SK-N-SH treated with all-trans-retinoic acid at 6 μM for 48 hours (cell line): ENCODE measurements at regions not wholly inside any gene's neighbourhood (a gene's known extent, or its start where the extent isn't known, plus 50 kb on each side); places are given as distances from the start of the nearest gene placed in this dataset.

Experiments
- ATAC-seq: fragments of 200-7000 bp; cut with Tn5 transposase; 3 replicates; pipeline ENCODE4 v1.9.1; 2020; ENCODE audit warnings: mild to moderate bottlenecking, moderate library complexity
- BACH2 ChIP-seq: fragments of 250-450 bp; sonication (Bioruptor Pico); IDR thresholded peaks from 2 replicates; pipeline ENCODE4 v1.9.0; 2021; ENCODE audit warnings: mild to moderate bottlenecking, borderline replicate concordance
- ISL1 ChIP-seq: fragments of 250-450 bp; sonication (Bioruptor Pico); IDR thresholded peaks from 2 replicates; pipeline ENCODE4 v2.1.2; 2022; ENCODE audit warnings: mild to moderate bottlenecking, moderate library complexity
- OSR1 ChIP-seq: fragments of 250-450 bp; sonication (Bioruptor Pico); IDR thresholded peaks from 2 replicates; pipeline ENCODE4 v1.8.0; 2022; ENCODE audit warnings: moderate library complexity, mild to moderate bottlenecking, inconsistent platforms
- PATZ1 ChIP-seq: fragments of 250-450 bp; sonication (Bioruptor Pico); IDR thresholded peaks from 2 replicates; pipeline ENCODE4 v1.8.0; 2020; ENCODE audit warnings: mild to moderate bottlenecking, moderate library complexity, borderline replicate concordance
- POU6F1 ChIP-seq: fragments of 250-450 bp; sonication (Bioruptor Pico); IDR thresholded peaks from 2 replicates; pipeline ENCODE4 v1.8.0; 2021; ENCODE audit warnings: low read depth, mild to moderate bottlenecking, moderate library complexity, borderline replicate concordance
- PPARA ChIP-seq: fragments of 250-450 bp; sonication (Bioruptor Pico); IDR thresholded peaks from 2 replicates; pipeline ENCODE4 v1.5.0; 2020; ENCODE audit warnings: mild to moderate bottlenecking, borderline replicate concordance
- SNAI2 ChIP-seq: fragments of 250-450 bp; sonication (Bioruptor Pico); IDR thresholded peaks from 2 replicates; pipeline ENCODE4 v1.5.0; 2020; ENCODE audit warnings: mild to moderate bottlenecking, moderate library complexity
- TCF4 ChIP-seq: fragments of 250-450 bp; sonication (Bioruptor Pico); IDR thresholded peaks from 2 replicates; pipeline ENCODE4 v1.8.0; 2021; ENCODE audit warnings: mild to moderate bottlenecking, moderate library complexity, borderline replicate concordance
- TOX ChIP-seq: fragments of 250-450 bp; sonication (Bioruptor Pico); IDR thresholded peaks from 2 replicates; pipeline ENCODE4 v1.8.0; 2021; ENCODE audit warnings: mild to moderate bottlenecking, moderate library complexity, borderline replicate concordance
- ZC3H10 ChIP-seq: fragments of 250-450 bp; sonication (Bioruptor Pico); IDR thresholded peaks from 2 replicates; pipeline ENCODE4 v1.5.1; 2021; ENCODE audit warnings: mild to moderate bottlenecking, moderate library complexity
- ZNF565 ChIP-seq: fragments of 450-650 bp; formaldehyde crosslinking; conservative IDR thresholded peaks from 2 replicates; pipeline ENCODE4 v1.5.0; 2020; ENCODE audit warnings: low read depth, mild to moderate bottlenecking, moderate library complexity
- TF ChIP-seq, protein P1 (sequence below): fragments of 250-450 bp; sonication (Bioruptor Pico); IDR thresholded peaks from 2 replicates; pipeline ENCODE4 v1.5.1; 2021; ENCODE audit warnings: mild to moderate bottlenecking, moderate library complexity

DNA sequence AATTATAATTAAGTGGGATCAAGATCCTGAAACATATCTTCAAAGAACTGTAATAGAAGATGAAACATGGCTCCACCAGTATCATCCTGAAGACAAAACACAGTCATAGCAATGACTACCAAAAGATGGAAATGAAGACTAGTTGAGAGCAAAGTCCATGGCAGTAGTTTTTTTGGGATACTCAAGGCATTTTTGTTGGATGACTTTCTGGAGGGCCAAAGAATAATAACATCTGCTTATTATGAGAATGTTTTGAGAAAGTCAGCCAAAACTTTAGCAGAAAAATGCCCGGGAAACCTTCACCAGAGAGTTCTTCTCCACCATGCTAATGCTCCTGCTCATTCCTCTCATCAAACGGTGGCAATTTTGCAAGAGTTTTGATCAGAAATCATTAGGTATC lies 809.4 kb upstream of the RAG2 start (continued):
- TF ChIP-seq, protein P1, sequence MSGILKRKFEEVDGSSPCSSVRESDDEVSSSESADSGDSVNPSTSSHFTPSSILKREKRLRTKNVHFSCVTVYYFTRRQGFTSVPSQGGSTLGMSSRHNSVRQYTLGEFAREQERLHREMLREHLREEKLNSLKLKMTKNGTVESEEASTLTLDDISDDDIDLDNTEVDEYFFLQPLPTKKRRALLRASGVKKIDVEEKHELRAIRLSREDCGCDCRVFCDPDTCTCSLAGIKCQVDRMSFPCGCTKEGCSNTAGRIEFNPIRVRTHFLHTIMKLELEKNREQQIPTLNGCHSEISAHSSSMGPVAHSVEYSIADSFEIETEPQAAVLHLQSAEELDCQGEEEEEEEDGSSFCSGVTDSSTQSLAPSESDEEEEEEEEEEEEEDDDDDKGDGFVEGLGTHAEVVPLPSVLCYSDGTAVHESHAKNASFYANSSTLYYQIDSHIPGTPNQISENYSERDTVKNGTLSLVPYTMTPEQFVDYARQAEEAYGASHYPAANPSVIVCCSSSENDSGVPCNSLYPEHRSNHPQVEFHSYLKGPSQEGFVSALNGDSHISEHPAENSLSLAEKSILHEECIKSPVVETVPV (CRISPR knock-in tag), result no peak
- TF ChIP-seq PATZ1, result no peak

DNA sequence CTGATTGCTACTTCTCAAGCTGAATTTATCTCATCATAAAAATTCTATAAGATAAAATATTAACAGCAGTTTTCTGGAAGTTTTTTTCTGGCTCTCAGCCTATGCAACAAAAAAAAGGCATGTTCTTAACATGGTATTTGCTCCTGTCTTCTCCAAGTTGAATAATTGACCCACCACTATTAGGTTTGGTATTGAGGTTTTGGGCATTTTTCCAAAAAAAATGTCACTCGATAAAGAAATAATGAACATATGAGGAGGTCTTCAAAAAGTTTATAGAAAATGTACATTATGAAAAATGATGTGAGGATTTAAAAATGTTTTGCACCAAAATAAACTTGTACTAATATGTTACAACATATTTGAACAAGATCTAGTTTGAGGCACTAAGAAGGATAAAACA lies 808.6 kb upstream of the RAG2 start:
- no peak for ATAC-seq
- TF ChIP-seq ISL1, result no peak
- TF ChIP-seq, protein P1 (CRISPR knock-in tag), result no peak

DNA sequence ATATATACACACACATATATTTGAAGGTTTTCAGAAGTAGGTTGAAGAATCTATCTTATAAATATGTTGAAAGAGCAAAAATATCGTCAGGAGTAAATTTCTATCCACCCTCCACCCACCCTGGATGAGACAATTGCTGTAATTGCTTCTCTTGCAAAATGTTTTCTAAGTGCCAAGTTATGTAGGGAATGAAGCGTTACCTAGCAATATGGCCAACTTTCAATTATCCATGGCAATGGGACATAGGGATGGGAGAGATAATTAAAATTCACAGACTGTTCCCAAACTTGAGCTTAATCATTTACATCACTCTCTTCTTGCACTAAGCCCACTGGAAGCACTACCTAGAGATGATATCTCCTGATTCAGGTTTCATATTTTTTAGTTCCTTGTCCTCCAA lies 806.2 kb upstream of the RAG2 start:
- no peak for ATAC-seq
- TF ChIP-seq POU6F1 (no peak), PATZ1 (no peak), ISL1 (no peak), ZNF565 (CRISPR knock-in tag) (no peak), TCF4 (CRISPR knock-in tag) (no peak), PPARA (no peak), BACH2 (CRISPR knock-in tag) (no peak), SNAI2 (CRISPR knock-in tag) (no peak), ZC3H10 (CRISPR knock-in tag) (no peak), OSR1 (CRISPR knock-in tag) (no peak)
- TF ChIP-seq, protein P1 (CRISPR knock-in tag), result no peak

- no peak for ATAC-seq
- TF ChIP-seq, protein P1 (CRISPR knock-in tag), result no peak
- TF ChIP-seq PPARA (no peak), ZNF565 (CRISPR knock-in tag) (no peak)
These were observed 804.6 kb upstream of the RAG2 start for GRCh38 chr11:37402663-37403062.

- no peak for ATAC-seq
- TF ChIP-seq TOX (CRISPR knock-in tag), result no peak
These were observed 796.3 kb upstream of the RAG2 start for GRCh38 chr11:37394236-37394870.
